Left lung (tissue), 4 donors: ENCODE measurements at regions not wholly inside any gene's neighbourhood (a gene's known extent, or its start where the extent isn't known, plus 50 kb on each side); places are given as distances from the start of the nearest gene placed in this dataset.

Experiments used
- ATAC-seq: fragments of 200-7000 bp; cut with Tn5 transposase; one replicate; pipeline ENCODE4 v1.9.1; 2020; ENCODE audit warnings: moderate library complexity
- DNase-seq, 4 donors: peaks; one replicate each; pipeline ENCODE4 v3.0.0-alpha.2; 2013 to 2020
- H3K27ac ChIP-seq, 2 donors: fragments of 200-600 bp; sonication (generic) in 1 of 2; one replicate each; pipeline versions ENCODE4 v1.5.0 to v1.8.0; 2020 to 2021
- H3K27me3 ChIP-seq, 2 donors: fragments of 200-600 bp; sonication (generic) in 1 of 2; one replicate each; pipeline versions ENCODE4 v1.5.0 to v1.8.0; 2020 to 2021
- H3K36me3 ChIP-seq, 2 donors: fragments of 200-600 bp; sonication (generic) in 1 of 2; one replicate each; pipeline versions ENCODE4 v1.5.0 to v1.8.0; 2020 to 2021
- H3K4me1 ChIP-seq, 2 donors: fragments of 200-600 bp; one replicate each; pipeline ENCODE4 v1.8.0; 2021
- H3K4me3 ChIP-seq, 2 donors: fragments of 200-600 bp; sonication (generic) in 1 of 2; one replicate each; pipeline versions ENCODE4 v1.5.0 to v1.8.0; 2020 to 2021; ENCODE audit warnings: mild to moderate bottlenecking in 1 of 2
- H3K9me3 ChIP-seq, 2 donors: fragments of 200-600 bp; sonication (generic) in 1 of 2; one replicate each; pipeline versions ENCODE4 v1.5.0 to v1.8.0; 2020 to 2021
- intact Hi-C, 2 donors: fragments of 100-400 bp; cut with DNase I; formaldehyde crosslinking; loops; one replicate each; pipeline versions ENCODE4 v1.11.2 to v1.14.2; 2022
- TF ChIP-seq, protein P1 (sequence below), 2 donors: fragments of 200-600 bp; sonication (generic) in 1 of 2; IDR thresholded peaks; one replicate each; pipeline versions ENCODE4 v1.5.0 to v1.8.0; 2021; ENCODE audit warnings: antibody characterized with exemption in 2 of 2
- donor health status: DM: no; HTN: yes; CAD: no.
- donor health status: DM: no; HTN: no; CAD: no.

DNA sequence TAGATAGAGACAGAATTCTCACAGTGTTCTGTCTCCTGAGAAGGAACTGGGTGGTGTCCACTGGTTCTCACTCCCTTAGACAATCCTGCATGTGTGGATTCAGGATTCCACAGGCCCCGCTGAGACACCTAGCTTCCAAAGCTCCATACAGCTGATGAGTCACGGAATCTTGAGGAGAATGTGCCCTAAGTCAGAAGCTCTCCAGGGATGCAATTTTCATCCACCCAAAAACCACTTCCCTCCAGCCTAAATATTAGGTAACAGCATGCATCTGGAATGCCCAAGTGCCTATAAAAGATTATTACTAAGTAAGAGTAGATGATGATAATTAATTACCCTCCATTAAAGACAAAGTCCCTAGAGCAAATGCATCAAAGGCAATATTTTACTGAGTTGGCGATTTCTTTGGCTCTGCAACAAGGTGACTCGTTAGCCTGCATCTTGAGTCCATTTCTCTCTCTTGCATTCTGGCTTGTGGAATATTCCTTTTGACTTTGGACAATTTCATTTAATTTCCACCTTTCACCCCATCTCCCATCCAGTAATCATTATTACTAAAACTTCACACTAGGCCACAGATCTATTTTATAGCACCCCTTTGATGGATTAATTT, 475.1 kb downstream of the TNS1 start:
- Histone ChIP-seq H3K27me3 (no peaks in the 10 kb centered on the region), H3K4me1 (no peaks in the 10 kb centered on the region), H3K4me3 (no peak overlapping the region), H3K9me3 (no peaks in the 10 kb centered on the region), H3K27ac (no peak overlapping the region), H3K36me3 (no peaks in the 10 kb centered on the region)
- TF ChIP-seq, protein P1, sequence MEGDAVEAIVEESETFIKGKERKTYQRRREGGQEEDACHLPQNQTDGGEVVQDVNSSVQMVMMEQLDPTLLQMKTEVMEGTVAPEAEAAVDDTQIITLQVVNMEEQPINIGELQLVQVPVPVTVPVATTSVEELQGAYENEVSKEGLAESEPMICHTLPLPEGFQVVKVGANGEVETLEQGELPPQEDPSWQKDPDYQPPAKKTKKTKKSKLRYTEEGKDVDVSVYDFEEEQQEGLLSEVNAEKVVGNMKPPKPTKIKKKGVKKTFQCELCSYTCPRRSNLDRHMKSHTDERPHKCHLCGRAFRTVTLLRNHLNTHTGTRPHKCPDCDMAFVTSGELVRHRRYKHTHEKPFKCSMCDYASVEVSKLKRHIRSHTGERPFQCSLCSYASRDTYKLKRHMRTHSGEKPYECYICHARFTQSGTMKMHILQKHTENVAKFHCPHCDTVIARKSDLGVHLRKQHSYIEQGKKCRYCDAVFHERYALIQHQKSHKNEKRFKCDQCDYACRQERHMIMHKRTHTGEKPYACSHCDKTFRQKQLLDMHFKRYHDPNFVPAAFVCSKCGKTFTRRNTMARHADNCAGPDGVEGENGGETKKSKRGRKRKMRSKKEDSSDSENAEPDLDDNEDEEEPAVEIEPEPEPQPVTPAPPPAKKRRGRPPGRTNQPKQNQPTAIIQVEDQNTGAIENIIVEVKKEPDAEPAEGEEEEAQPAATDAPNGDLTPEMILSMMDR (IDR thresholded peaks at IDR 0.05) = no peak
- intact Hi-C loops = no loop called here
- DNase-seq = no peak
- no peak for ATAC-seq

- no peak overlapping the region for H3K27ac ChIP-seq
- intact Hi-C loops = no loop called here
- no peaks in the 10 kb centered on the region for H3K27me3 ChIP-seq
- H3K4me3 ChIP-seq = no peak overlapping the region
- no peaks in the 10 kb centered on the region for H3K9me3 ChIP-seq
- H3K4me1 ChIP-seq = no peaks in the 10 kb centered on the region
- H3K36me3 ChIP-seq = no peaks in the 10 kb centered on the region
- TF ChIP-seq, protein P1 (IDR thresholded peaks at IDR 0.05) = no peak
- DNase-seq (no peak), ATAC-seq (no peak)
Measured at GRCh38 chr2:217525076-217525475, 477.7 kb downstream of the TNS1 start.

DNA sequence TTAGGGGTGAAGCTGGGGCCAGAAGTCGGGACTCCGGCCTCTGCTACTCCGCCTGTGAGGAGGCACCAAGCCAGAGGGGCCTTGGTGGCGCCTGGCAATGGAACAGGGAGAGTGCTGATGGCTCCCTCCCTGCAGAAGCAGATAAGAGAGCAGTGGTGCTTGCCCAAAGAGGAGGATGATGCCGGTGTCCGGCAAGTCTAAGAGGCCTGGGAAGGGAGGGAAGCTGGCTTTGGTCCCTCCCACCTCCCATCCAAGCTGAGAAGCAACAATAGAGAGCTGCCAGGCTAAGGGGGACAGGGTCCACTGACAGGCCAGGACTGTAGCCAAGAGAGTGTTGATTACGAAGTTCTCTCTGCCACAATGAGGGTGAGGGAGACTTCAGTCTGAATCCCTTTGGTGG, 479.5 kb downstream of the TNS1 start:
- H3K4me1 ChIP-seq = no peaks in the 10 kb centered on the region
- peak in 2 of 4 donors; percentile 34 to 61 for DNase-seq
- no peak for ATAC-seq
- no peak overlapping the region for H3K4me3 ChIP-seq
- no peak overlapping the region for H3K27ac ChIP-seq
- H3K9me3 ChIP-seq = no peaks in the 10 kb centered on the region
- intact Hi-C loops = no loop called here
- no peaks in the 10 kb centered on the region for H3K27me3 ChIP-seq
- H3K36me3 ChIP-seq = no peaks in the 10 kb centered on the region
- TF ChIP-seq, protein P1 (IDR thresholded peaks at IDR 0.05) = no peak

DNA sequence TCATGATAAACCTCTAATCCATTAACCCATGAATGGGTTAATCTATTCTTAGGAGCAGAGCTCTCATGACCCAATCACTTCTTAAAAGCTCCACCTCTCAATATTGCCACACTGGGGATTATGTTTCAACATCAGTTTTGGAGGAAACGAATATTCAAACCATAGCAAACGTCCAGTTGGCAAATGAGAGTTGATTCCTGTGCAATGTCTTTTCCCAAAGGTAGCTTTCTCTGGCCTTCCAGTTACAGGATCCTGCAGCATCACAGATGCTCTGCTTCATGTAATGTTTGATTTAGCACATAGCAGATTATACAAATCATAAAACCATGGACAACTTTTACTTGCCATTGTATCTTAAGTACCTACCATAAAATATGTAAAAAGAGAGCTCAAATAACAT, 481.0 kb downstream of the TNS1 start:
- no peak overlapping the region for H3K27ac ChIP-seq
- no peak for ATAC-seq
- intact Hi-C loops = no loop called here

DNA sequence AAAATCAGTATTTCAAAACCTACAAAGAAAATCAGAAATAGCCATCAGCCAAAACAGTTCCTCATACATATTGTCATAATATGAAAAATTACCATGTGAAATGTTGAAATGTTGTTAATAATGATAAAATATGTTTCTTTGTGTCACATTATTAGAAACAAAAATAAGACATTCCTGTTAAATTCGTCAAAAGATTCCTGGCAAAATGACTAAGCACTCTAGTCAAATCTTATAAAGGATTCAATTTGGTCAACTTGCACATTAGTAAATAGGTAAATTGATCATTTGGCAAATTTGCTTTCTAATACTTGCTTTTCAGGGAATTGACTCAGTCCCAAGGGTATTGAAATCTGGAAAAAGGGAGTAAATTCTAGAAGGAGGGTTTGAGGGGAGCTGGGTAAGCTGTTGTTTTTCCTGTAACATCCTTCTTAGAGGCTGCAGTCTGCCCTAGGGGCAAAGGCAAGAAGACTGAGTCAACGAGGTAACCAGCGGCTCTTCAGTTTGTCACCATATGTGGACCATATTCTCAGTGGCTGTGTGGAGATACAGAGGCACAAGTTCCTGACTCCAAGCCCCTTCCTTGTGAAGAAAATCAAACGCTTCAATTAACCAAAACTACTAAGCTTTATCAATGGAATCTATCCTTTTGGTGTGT, 482.3 kb downstream of the TNS1 start:
- no peaks in the 10 kb centered on the region for H3K9me3 ChIP-seq
- no peak for DNase-seq

More for the DNA sequence above, 481.0 kb downstream of the TNS1 start:
- Histone ChIP-seq H3K4me1 (no peaks in the 10 kb centered on the region), H3K27me3 (no peaks in the 10 kb centered on the region), H3K4me3 (no peak overlapping the region), H3K9me3 (no peaks in the 10 kb centered on the region), H3K36me3 (no peaks in the 10 kb centered on the region)
- TF ChIP-seq, protein P1 (IDR thresholded peaks at IDR 0.05) = no peak
- DNase-seq = no peak

More for the DNA sequence above, 482.3 kb downstream of the TNS1 start:
- TF ChIP-seq, protein P1 (IDR thresholded peaks at IDR 0.05) = no peak
- intact Hi-C loops = no loop called here
- Histone ChIP-seq H3K4me1 (no peaks in the 10 kb centered on the region), H3K27me3 (no peaks in the 10 kb centered on the region), H3K27ac (no peak overlapping the region), H3K4me3 (no peak overlapping the region), H3K36me3 (no peaks in the 10 kb centered on the region)
- no peak for ATAC-seq
